ENCODE measurements at regions not wholly inside any gene's neighbourhood (a gene's known extent, or its start where the extent isn't known, plus 50 kb on each side); places are given as distances from the start of the nearest gene placed in this dataset.

GRCh38 chrX:43317378-43317777, 338.7 kb upstream of the MAOA start:
- H3K79me2 ChIP-seq (ENCODE audit: insufficient read depth, low read length): no peaks in the 10 kb centered on the region
- H4K20me1 ChIP-seq (ENCODE audit: insufficient read depth, low read length): no peaks in the 10 kb centered on the region
- DNase-seq: no peak
- Mint-ChIP-seq H3K36me3 (no peaks in the 10 kb centered on the region), H3K27me3 (ENCODE audit: low read depth in 3 of 3) (no peaks in the 10 kb centered on the region), H3K4me1 (no peaks in the 10 kb centered on the region), H3K4me3 (no peak overlapping the region), H3K9me3 (peaks cover 0 to 3% (median 0%) of the 10 kb centered on the region in 7 donors), H3K27ac (no peak overlapping the region)
- H3K9me3 ChIP-seq (replicated peaks in 1 of 2; ENCODE audit: control insufficient read depth in 1 of 2, insufficient read depth in 1 of 2, low read length in 2 of 2): no peaks in the 10 kb centered on the region
- no peaks in the 10 kb centered on the region for H3K27me3 ChIP-seq (ENCODE audit: control insufficient read depth in 2 of 2, insufficient read depth in 2 of 2, low read length in 2 of 2)
- no peak overlapping the region for H3K4me3 ChIP-seq (replicated peaks in 1 of 3; ENCODE audit: low read depth in 2 of 3, low read length in 3 of 3)
- no peak for TF ChIP-seq CTCF (IDR thresholded peaks at IDR 0.05)
- no peaks in the 10 kb centered on the region for H3K4me1 ChIP-seq (ENCODE audit: control insufficient read depth in 1 of 2, insufficient read depth in 2 of 2, low read length in 2 of 2)
- H3K36me3 ChIP-seq (replicated peaks in 1 of 2; ENCODE audit: control insufficient read depth in 1 of 2, insufficient read depth in 2 of 2, low read length in 2 of 2): no peaks in the 10 kb centered on the region
- H3K9ac ChIP-seq (ENCODE audit: insufficient read depth, low read length, poor library complexity, severe bottlenecking): no peak overlapping the region
- H2AFZ ChIP-seq (ENCODE audit: insufficient read depth, low read depth, low read length, poor library complexity, severe bottlenecking): no peak overlapping the region
- WGBS (ENCODE audit: insufficient coverage): 100% methylated on average over 1 of the region's 1 CpG
- intact Hi-C loops (cut with micrococcal nuclease): no loop called here
- no peak overlapping the region for H3K4me2 ChIP-seq (replicated peaks; ENCODE audit: extremely low read depth, low read length, poor library complexity, severe bottlenecking)
- no peak overlapping the region for H3K27ac ChIP-seq (ENCODE audit: low read depth in 1 of 2, low read length in 2 of 2)

- DNase-seq: no peak
- intact Hi-C loops (cut with micrococcal nuclease): no loop called here
- Histone ChIP-seq H3K9ac (ENCODE audit: insufficient read depth, low read length, poor library complexity, severe bottlenecking) (no peak overlapping the region), H2AFZ (ENCODE audit: insufficient read depth, low read depth, low read length, poor library complexity, severe bottlenecking) (no peak overlapping the region), H3K79me2 (ENCODE audit: insufficient read depth, low read length) (no peaks in the 10 kb centered on the region), H3K4me1 (ENCODE audit: control insufficient read depth in 1 of 2, insufficient read depth in 2 of 2, low read length in 2 of 2) (no peaks in the 10 kb centered on the region), H3K27me3 (ENCODE audit: control insufficient read depth in 2 of 2, insufficient read depth in 2 of 2, low read length in 2 of 2) (no peaks in the 10 kb centered on the region), H3K9me3 (replicated peaks in 1 of 2; ENCODE audit: control insufficient read depth in 1 of 2, insufficient read depth in 1 of 2, low read length in 2 of 2) (peaks cover 18 to 22% of the 10 kb centered on the region in 2 donors), H3K4me2 (replicated peaks; ENCODE audit: extremely low read depth, low read length, poor library complexity, severe bottlenecking) (no peak overlapping the region), H4K20me1 (ENCODE audit: insufficient read depth, low read length) (no peaks in the 10 kb centered on the region), H3K36me3 (replicated peaks in 1 of 2; ENCODE audit: control insufficient read depth in 1 of 2, insufficient read depth in 2 of 2, low read length in 2 of 2) (no peaks in the 10 kb centered on the region), H3K27ac (ENCODE audit: low read depth in 1 of 2, low read length in 2 of 2) (no peak overlapping the region), H3K4me3 (replicated peaks in 1 of 3; ENCODE audit: low read depth in 2 of 3, low read length in 3 of 3) (no peak overlapping the region)
- no peaks in the 10 kb centered on the region for H3K36me3 Mint-ChIP-seq
- WGBS (ENCODE audit: insufficient coverage): 92% methylated on average over 6 of the region's 9 CpGs
- peaks cover 6 to 32% (median 18%) of the 10 kb centered on the region in 7 donors for H3K9me3 Mint-ChIP-seq
- H3K27me3 Mint-ChIP-seq (ENCODE audit: low read depth in 3 of 3): peaks cover 0 to 4% (median under 1%) of the 10 kb centered on the region in 3 donors
- H3K4me3 Mint-ChIP-seq: no peak overlapping the region
- no peaks in the 10 kb centered on the region for H3K4me1 Mint-ChIP-seq
- no peak overlapping the region for H3K27ac Mint-ChIP-seq
- no peak for TF ChIP-seq CTCF (IDR thresholded peaks at IDR 0.05)
Measured at GRCh38 chrX:43328358-43328946, 327.6 kb upstream of the MAOA start.
